IMR-90 (cell line): ENCODE measurements at regions not wholly inside any gene's neighbourhood (a gene's known extent, or its start where the extent isn't known, plus 50 kb on each side); places are given as distances from the start of the nearest gene placed in this dataset.

Experiments used
- ATAC-seq: fragments of 200-7000 bp; cut with Tn5 transposase; 2 replicates; pipeline ENCODE4 v1.9.1; 2020; ENCODE audit warnings: low read depth, mild to moderate bottlenecking, moderate library complexity
- BruUV-seq: library from RNA; stranded (reverse); fragments of 400-500 nt; replicated peaks from 2 replicates; lab custom pipeline; 2021; lab: Mats Ljungman, UMichigan
- CTCF ChIA-PET: fragments of 300-600 bp; formaldehyde crosslinking; extraction: SDS; loops from one replicate; lab custom pipeline; 2021; ENCODE audit warnings: antibody characterized with exemption; lab: Yijun Ruan, JAX
- POLR2A ChIA-PET: fragments of 300-600 bp; sonication (Branson Sonifier 250); formaldehyde crosslinking; loops from one replicate; lab custom pipeline; 2022; ENCODE audit warnings: antibody characterized with exemption; ENCODE audit not compliant: unreplicated experiment; lab: Charles Lee
- DNase-seq: peaks from one replicate; pipeline ENCODE4 v3.0.0; 2013
- H2AFZ ChIP-seq: replicated peaks from 2 replicates; pipeline ENCODE3; 2013; ENCODE audit warnings: low read length, mild to moderate bottlenecking; ENCODE audit not compliant: poor library complexity
- H2AK5ac ChIP-seq: 2 replicates; pipeline ENCODE4 v1.6.1; 2013; ENCODE audit warnings: low read depth, low read length, inconsistent platforms
- H2AK9ac ChIP-seq: replicated peaks from 2 replicates; pipeline ENCODE3; 2013; ENCODE audit warnings: mild to moderate bottlenecking, low read depth, low read length, moderate library complexity; ENCODE audit not compliant: poor library complexity
- H2BK120ac ChIP-seq: 2 replicates; pipeline ENCODE4 v1.6.1; 2013; ENCODE audit warnings: low read depth, low read length, inconsistent platforms
- H2BK15ac ChIP-seq: 3 replicates; pipeline ENCODE4 v1.6.1; 2013; ENCODE audit warnings: low read depth, low read length, inconsistent platforms
- H2BK20ac ChIP-seq: 2 replicates; pipeline ENCODE4 v1.6.1; 2013; ENCODE audit warnings: low read depth, mild to moderate bottlenecking, inconsistent platforms, low read length, moderate library complexity
- H2BK5ac ChIP-seq: 2 replicates; pipeline ENCODE4 v1.6.1; 2013; ENCODE audit warnings: mild to moderate bottlenecking, low read depth, low read length, inconsistent platforms; ENCODE audit not compliant: poor library complexity, severe bottlenecking
- H3K14ac ChIP-seq: replicated peaks from 2 replicates; pipeline ENCODE4 v1.6.1; 2013; ENCODE audit warnings: low read depth, low read length, inconsistent platforms
- H3K18ac ChIP-seq: 2 replicates; pipeline ENCODE4 v1.6.1; 2013; ENCODE audit warnings: low read depth, low read length, control low read depth
- H3K23ac ChIP-seq: 2 replicates; pipeline ENCODE4 v1.6.1; 2013; ENCODE audit warnings: low read depth, low read length, inconsistent platforms
- H3K27ac ChIP-seq: 2 replicates; pipeline ENCODE4 v1.5.1; 2013; ENCODE audit warnings: mild to moderate bottlenecking, control low read depth, low read length; ENCODE audit not compliant: insufficient read depth
- H3K27me3 ChIP-seq: 2 replicates; pipeline ENCODE4 v1.6.1; 2013; ENCODE audit warnings: low read length; ENCODE audit not compliant: control insufficient read depth, insufficient read depth
- H3K36me3 ChIP-seq: 2 replicates; pipeline ENCODE4 v1.6.1; 2013; ENCODE audit warnings: low read length, mixed read lengths; ENCODE audit not compliant: control insufficient read depth, insufficient read depth
- H3K4ac ChIP-seq: 2 replicates; pipeline ENCODE4 v1.6.1; 2013; ENCODE audit warnings: low read depth, low read length, inconsistent platforms
- H3K4me1 ChIP-seq: 2 replicates; pipeline ENCODE4 v1.6.1; 2013; ENCODE audit warnings: low read length, mixed read lengths; ENCODE audit not compliant: control insufficient read depth, insufficient read depth
- H3K4me2 ChIP-seq: 2 replicates; pipeline ENCODE4 v1.6.1; 2013; ENCODE audit warnings: low read depth, mild to moderate bottlenecking, control low read depth, low read length, moderate library complexity
- H3K4me3 ChIP-seq: 2 replicates; pipeline ENCODE4 v1.5.1; 2013; ENCODE audit warnings: low read depth, mild to moderate bottlenecking, control low read depth, low read length, moderate library complexity; ENCODE audit not compliant: insufficient read depth
- H3K56ac ChIP-seq: 2 replicates; pipeline ENCODE4 v1.6.1; 2013; ENCODE audit warnings: low read length, inconsistent platforms; ENCODE audit not compliant: insufficient read depth; ENCODE audit errors: extremely low read depth
- H3K79me1 ChIP-seq, 2 experiments: 2 replicates each; pipeline ENCODE4 v1.6.1; 2013; ENCODE audit warnings: low read length in 2 of 2, inconsistent platforms in 1 of 2, low read depth in 1 of 2
- H3K9ac ChIP-seq: 2 replicates; pipeline ENCODE4 v1.6.1; 2013; ENCODE audit warnings: low read depth, low read length, control low read depth
- H3K9me1 ChIP-seq: 2 replicates; pipeline ENCODE4 v1.6.1; 2013; ENCODE audit warnings: low read length, inconsistent platforms; ENCODE audit not compliant: insufficient read depth
- H3K9me3 ChIP-seq: 2 replicates; pipeline ENCODE4 v1.6.1; 2013; ENCODE audit warnings: low read length; ENCODE audit not compliant: control insufficient read depth, insufficient read depth
- H4K20me1 ChIP-seq: 2 replicates; pipeline ENCODE4 v1.6.1; 2013; ENCODE audit warnings: low read length, inconsistent platforms; ENCODE audit not compliant: insufficient read depth
- H4K5ac ChIP-seq: 2 replicates; pipeline ENCODE4 v1.6.1; 2013; ENCODE audit warnings: mild to moderate bottlenecking, low read depth, low read length, control low read depth
- H4K8ac ChIP-seq, 2 experiments: 2 replicates each; pipeline ENCODE4 v1.6.1; 2013; ENCODE audit warnings: low read depth in 2 of 2, low read length in 2 of 2, control low read depth in 1 of 2, inconsistent platforms in 1 of 2
- H4K91ac ChIP-seq: 2 replicates; pipeline ENCODE4 v1.6.1; 2013; ENCODE audit warnings: low read depth, low read length, inconsistent platforms; ENCODE audit not compliant: insufficient read depth
- CEBPB ChIP-seq: IDR thresholded peaks from 2 replicates; pipeline ENCODE4 v1.6.1; 2012; ENCODE audit warnings: low read depth, low read length, improper control_type of control experiment
- CHD1 ChIP-seq: IDR thresholded peaks from 2 replicates; pipeline ENCODE4 v1.6.1; 2012; ENCODE audit warnings: low read depth, low read length, improper control_type of control experiment
- FOS ChIP-seq: fragments of 150-350 bp; IDR thresholded peaks from 2 replicates; pipeline ENCODE4 v1.6.1; 2016; ENCODE audit warnings: low read depth, low read length
- MAFK ChIP-seq: IDR thresholded peaks from 2 replicates; pipeline ENCODE4 v1.6.1; 2012; ENCODE audit warnings: low read depth, low read length, improper control_type of control experiment
- MAZ ChIP-seq: IDR thresholded peaks from 2 replicates; pipeline ENCODE4 v1.6.1; 2012; ENCODE audit warnings: low read depth, mild to moderate bottlenecking, low read length, improper control_type of control experiment, moderate library complexity, borderline replicate concordance
- MXI1 ChIP-seq: IDR thresholded peaks from 2 replicates; pipeline ENCODE4 v1.6.1; 2012; ENCODE audit warnings: low read depth, mild to moderate bottlenecking, low read length, moderate library complexity, borderline replicate concordance
- NFE2L2 ChIP-seq: fragments of 150-350 bp; IDR thresholded peaks from 2 replicates; pipeline ENCODE4 v1.6.1; 2016; ENCODE audit warnings: low read depth, mild to moderate bottlenecking, low read length
- POLR2A ChIP-seq: IDR thresholded peaks from 2 replicates; pipeline ENCODE4 v1.6.1; 2012; ENCODE audit warnings: mild to moderate bottlenecking, low read depth, low read length
- RAD21 ChIP-seq: IDR thresholded peaks from 2 replicates; pipeline ENCODE4 v1.6.1; 2012; ENCODE audit warnings: low read length, improper control_type of control experiment
- RCOR1 ChIP-seq: IDR thresholded peaks from 2 replicates; pipeline ENCODE4 v1.6.1; 2012; ENCODE audit warnings: mild to moderate bottlenecking, low read length, improper control_type of control experiment; ENCODE audit not compliant: insufficient replicate concordance
- RFX5 ChIP-seq: IDR thresholded peaks from 2 replicates; pipeline ENCODE4 v1.8.0; 2012; ENCODE audit warnings: low read depth, mild to moderate bottlenecking, low read length, moderate library complexity
- SMC3 ChIP-seq: fragments of 150-350 bp; IDR thresholded peaks from 2 replicates; pipeline ENCODE4 v1.6.1; 2016; ENCODE audit warnings: low read depth, mild to moderate bottlenecking, antibody characterized with exemption, low read length, moderate library complexity
- WGBS, 2 experiments: methylation state at CpG; one replicate each; pipeline versions ENCODE4 v1.1.5 to v1.1.7; 2013; ENCODE audit warnings: missing lambda C conversion rate in 2 of 2; ENCODE audit not compliant: insufficient read length in 1 of 2; ENCODE audit errors: extremely low coverage in 2 of 2; 5-methylcytosine and 5-hydroxymethylcytosine counted together
- dilution Hi-C: fragments of 300-500 bp; cut with HindIII; formaldehyde crosslinking; loops from one replicate; pipeline ENCODE4 v1.14.3; 2018; ENCODE audit warnings: low sequenced_read_pairs; ENCODE audit not compliant: unreplicated experiment
- in situ Hi-C: fragments of 300-500 bp; cut with MboI; formaldehyde crosslinking; loops from 3 replicates; pipeline ENCODE4 v1.14.3; 2019; ENCODE audit warnings: low sequenced_read_pairs, inconsistent platforms, mixed read lengths
- intact Hi-C: fragments of 100-400 bp; cut with micrococcal nuclease; formaldehyde crosslinking; loops from 2 replicates; pipeline ENCODE4 v1.10.0; 2022
- TF ChIP-seq, protein P1 (sequence below): fragments of 150-350 bp; IDR thresholded peaks from 2 replicates; pipeline ENCODE4 v1.6.1; 2016; ENCODE audit warnings: low read depth, mild to moderate bottlenecking, low read length, moderate library complexity, borderline replicate concordance
- TF ChIP-seq, protein P2 (sequence below): fragments of 150-350 bp; IDR thresholded peaks from 2 replicates; pipeline ENCODE4 v1.6.1; 2017; ENCODE audit warnings: mild to moderate bottlenecking, antibody characterized with exemption, low read length, low read depth
- TF ChIP-seq, protein P3 (sequence below): conservative IDR thresholded peaks from 2 replicates; pipeline ENCODE4 v1.5.1; 2012; ENCODE audit warnings: mild to moderate bottlenecking, low read depth, low read length, improper control_type of control experiment

DNA sequence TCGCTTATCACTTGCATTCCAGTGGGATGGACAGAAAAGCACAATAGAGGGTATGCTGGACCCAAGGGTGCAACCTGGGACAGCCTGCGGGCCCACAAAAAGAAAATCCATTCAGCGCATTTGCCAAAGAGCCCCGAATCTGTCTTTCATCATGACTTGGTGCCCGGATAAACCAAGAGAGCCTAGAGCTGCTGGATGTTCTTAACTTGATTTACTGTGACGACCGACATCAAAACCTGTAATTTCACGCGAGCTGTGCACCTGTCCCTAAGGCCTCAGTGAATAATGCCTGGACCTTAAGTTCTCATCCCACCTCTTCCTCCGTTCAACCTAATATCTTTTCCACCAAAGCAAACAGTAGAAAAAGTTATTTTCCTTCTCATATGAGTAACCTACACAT, 115.5 kb upstream of the ACKR3 start:
- in situ Hi-C loops = no loop called here
- no peak overlapping the region for H3K4me2 ChIP-seq
- intact Hi-C loops = no loop called here
- H3K9me1 ChIP-seq = no peaks in the 10 kb centered on the region
- H4K8ac ChIP-seq = no peak overlapping the region
- H2BK20ac ChIP-seq = no peak overlapping the region
- H4K91ac ChIP-seq = no peak overlapping the region
- H3K4me3 ChIP-seq = no peak overlapping the region
- H3K9ac ChIP-seq = no peak overlapping the region
- H3K79me1 ChIP-seq = no peaks in the 10 kb centered on the region
- H3K56ac ChIP-seq = no peak overlapping the region
- WGBS, 2 experiments = 79% methylated on average over 7 of the region's 10 CpGs; no CpG with 5 or more reads in 1 of the 2 experiments
- H2BK120ac ChIP-seq = no peak overlapping the region
- H3K9me3 ChIP-seq = 0 out of 2 replicates have a peak, but pooled peaks cover 4% of the 10 kb centered on the region
- no peak for ATAC-seq
- TF ChIP-seq MAFK (no peak), RAD21 (no peak), CEBPB (no peak), POLR2A (no peak), RFX5 (no peak), MXI1 (no peak), NFE2L2 (no peak), SMC3 (no peak), CHD1 (no peak), RCOR1 (no peak), MAZ (no peak), FOS (no peak)
- TF ChIP-seq, protein P1, sequence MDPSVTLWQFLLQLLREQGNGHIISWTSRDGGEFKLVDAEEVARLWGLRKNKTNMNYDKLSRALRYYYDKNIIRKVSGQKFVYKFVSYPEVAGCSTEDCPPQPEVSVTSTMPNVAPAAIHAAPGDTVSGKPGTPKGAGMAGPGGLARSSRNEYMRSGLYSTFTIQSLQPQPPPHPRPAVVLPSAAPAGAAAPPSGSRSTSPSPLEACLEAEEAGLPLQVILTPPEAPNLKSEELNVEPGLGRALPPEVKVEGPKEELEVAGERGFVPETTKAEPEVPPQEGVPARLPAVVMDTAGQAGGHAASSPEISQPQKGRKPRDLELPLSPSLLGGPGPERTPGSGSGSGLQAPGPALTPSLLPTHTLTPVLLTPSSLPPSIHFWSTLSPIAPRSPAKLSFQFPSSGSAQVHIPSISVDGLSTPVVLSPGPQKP = no peak
- TF ChIP-seq, protein P2, sequence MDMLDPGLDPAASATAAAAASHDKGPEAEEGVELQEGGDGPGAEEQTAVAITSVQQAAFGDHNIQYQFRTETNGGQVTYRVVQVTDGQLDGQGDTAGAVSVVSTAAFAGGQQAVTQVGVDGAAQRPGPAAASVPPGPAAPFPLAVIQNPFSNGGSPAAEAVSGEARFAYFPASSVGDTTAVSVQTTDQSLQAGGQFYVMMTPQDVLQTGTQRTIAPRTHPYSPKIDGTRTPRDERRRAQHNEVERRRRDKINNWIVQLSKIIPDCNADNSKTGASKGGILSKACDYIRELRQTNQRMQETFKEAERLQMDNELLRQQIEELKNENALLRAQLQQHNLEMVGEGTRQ = no peak
- TF ChIP-seq, protein P3, sequence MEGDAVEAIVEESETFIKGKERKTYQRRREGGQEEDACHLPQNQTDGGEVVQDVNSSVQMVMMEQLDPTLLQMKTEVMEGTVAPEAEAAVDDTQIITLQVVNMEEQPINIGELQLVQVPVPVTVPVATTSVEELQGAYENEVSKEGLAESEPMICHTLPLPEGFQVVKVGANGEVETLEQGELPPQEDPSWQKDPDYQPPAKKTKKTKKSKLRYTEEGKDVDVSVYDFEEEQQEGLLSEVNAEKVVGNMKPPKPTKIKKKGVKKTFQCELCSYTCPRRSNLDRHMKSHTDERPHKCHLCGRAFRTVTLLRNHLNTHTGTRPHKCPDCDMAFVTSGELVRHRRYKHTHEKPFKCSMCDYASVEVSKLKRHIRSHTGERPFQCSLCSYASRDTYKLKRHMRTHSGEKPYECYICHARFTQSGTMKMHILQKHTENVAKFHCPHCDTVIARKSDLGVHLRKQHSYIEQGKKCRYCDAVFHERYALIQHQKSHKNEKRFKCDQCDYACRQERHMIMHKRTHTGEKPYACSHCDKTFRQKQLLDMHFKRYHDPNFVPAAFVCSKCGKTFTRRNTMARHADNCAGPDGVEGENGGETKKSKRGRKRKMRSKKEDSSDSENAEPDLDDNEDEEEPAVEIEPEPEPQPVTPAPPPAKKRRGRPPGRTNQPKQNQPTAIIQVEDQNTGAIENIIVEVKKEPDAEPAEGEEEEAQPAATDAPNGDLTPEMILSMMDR = no peak
- dilution Hi-C loops = no loop called here
- no peak overlapping the region for H3K4ac ChIP-seq
- H3K27me3 ChIP-seq = no peaks in the 10 kb centered on the region
- H2AK9ac ChIP-seq = no peak overlapping the region
- H2AK5ac ChIP-seq = no peak overlapping the region
- H3K23ac ChIP-seq = no peak overlapping the region
- H2AFZ ChIP-seq = no peak overlapping the region
- H4K5ac ChIP-seq = no peak overlapping the region
- H3K36me3 ChIP-seq = no peaks in the 10 kb centered on the region
- H2BK15ac ChIP-seq = no peak overlapping the region
- H3K27ac ChIP-seq = no peak overlapping the region
- DNase-seq = no peak
- no peak overlapping the region for H3K14ac ChIP-seq
- H2BK5ac ChIP-seq = no peak overlapping the region
- POLR2A ChIA-PET = no interaction called here
- no peak overlapping the region for H3K18ac ChIP-seq
- no peaks in the 10 kb centered on the region for H4K20me1 ChIP-seq
- CTCF ChIA-PET = interaction anchor here (0.6 kb wide), 1 partner anchor 34 kb away, joined by 3 read pairs; no protein-coding TSS in a partner anchor
- no TSS peak for BruUV-seq
- no peaks in the 10 kb centered on the region for H3K4me1 ChIP-seq
